ENCODE measurements at regions not wholly inside any gene's neighbourhood (a gene's known extent, or its start where the extent isn't known, plus 50 kb on each side); places are given as distances from the start of the nearest gene placed in this dataset.

DNA sequence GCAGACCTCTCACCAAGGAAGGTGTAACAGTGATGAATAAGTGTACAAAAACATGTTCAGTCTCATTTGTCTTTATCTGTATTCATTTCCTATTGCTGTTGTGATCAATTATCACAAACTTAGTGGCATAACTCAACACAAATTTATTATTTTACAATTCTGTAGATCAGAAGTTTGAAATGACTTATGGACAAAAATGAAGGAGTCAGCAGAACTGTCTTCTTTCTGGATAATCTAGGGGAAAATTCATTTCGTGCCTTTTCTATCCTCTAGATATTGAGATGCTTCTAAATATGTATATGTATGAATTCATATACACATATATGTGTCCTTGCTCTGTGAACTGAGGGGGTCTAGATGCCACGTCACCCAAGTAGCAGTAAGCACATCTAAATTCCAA lies 663.1 kb upstream of the MARCKS start (continued):
- TF ChIP-seq, protein P1, sequence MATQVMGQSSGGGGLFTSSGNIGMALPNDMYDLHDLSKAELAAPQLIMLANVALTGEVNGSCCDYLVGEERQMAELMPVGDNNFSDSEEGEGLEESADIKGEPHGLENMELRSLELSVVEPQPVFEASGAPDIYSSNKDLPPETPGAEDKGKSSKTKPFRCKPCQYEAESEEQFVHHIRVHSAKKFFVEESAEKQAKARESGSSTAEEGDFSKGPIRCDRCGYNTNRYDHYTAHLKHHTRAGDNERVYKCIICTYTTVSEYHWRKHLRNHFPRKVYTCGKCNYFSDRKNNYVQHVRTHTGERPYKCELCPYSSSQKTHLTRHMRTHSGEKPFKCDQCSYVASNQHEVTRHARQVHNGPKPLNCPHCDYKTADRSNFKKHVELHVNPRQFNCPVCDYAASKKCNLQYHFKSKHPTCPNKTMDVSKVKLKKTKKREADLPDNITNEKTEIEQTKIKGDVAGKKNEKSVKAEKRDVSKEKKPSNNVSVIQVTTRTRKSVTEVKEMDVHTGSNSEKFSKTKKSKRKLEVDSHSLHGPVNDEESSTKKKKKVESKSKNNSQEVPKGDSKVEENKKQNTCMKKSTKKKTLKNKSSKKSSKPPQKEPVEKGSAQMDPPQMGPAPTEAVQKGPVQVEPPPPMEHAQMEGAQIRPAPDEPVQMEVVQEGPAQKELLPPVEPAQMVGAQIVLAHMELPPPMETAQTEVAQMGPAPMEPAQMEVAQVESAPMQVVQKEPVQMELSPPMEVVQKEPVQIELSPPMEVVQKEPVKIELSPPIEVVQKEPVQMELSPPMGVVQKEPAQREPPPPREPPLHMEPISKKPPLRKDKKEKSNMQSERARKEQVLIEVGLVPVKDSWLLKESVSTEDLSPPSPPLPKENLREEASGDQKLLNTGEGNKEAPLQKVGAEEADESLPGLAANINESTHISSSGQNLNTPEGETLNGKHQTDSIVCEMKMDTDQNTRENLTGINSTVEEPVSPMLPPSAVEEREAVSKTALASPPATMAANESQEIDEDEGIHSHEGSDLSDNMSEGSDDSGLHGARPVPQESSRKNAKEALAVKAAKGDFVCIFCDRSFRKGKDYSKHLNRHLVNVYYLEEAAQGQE (IDR thresholded peaks at IDR 0.05; ENCODE audit: unreplicated experiment): no peak

DNA sequence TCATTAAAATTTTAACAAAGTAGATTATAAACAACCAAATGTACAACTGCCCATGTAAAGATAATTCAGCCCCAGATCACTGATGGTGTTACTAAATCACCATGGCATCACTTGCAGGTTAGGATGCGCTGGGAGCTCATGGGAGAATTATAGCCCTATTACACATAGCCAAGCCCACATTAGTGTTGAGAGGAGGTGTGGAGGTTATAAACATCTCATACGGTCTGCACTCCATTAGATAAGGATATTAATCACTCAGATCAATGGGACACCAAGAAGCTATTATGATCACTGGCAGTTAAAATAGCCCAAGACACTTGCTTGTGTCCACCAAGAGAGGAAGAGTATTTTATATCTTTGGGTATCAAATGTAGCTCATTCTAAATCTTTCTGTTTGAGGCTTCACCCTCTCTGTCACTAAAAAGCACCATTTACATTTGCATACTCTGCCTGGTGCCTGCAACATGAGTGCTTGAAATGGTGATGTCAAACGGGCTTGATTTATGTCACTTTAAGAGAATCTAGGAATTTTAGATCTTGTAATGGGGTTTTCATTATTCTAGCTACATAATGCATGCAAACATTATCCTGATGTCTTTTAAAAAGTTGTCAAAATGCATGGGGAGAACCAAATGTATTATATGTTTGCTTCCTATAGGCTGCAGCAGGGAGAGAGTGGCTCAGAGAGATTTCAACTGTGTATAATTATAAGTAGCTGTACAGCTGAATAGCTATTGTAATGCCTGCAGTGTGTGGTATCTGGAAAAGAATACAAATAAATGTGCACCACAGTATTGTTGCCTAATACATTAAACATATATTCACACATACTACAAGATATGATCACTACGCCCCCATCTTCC lies 654.1 kb upstream of the MARCKS start:
- H2AFZ ChIP-seq: no peak overlapping the region
- no peaks in the 10 kb centered on the region for H3K79me2 ChIP-seq (replicated peaks; ENCODE audit: insufficient read depth)
- H3F3A ChIP-seq (replicated peaks; ENCODE audit: low read depth): no peaks in the 10 kb centered on the region
- no peak for DNase-seq (ENCODE audit: low spot score)
- no peaks in the 10 kb centered on the region; the same call in 2 of the 3 replicates for H3K9me3 Mint-ChIP-seq
- H3K4me2 ChIP-seq: no peak overlapping the region
- H3K4me1 Mint-ChIP-seq: no peaks in the 10 kb centered on the region
- H3K9me2 ChIP-seq (ENCODE audit: insufficient read depth): peaks cover 16% of the 10 kb centered on the region; the same call in 1 of the 2 replicates
- no peaks in the 10 kb centered on the region for H3K27me3 Mint-ChIP-seq (ENCODE audit: insufficient read depth, low read depth, poor library complexity)
- no peak overlapping the region for H3K27ac Mint-ChIP-seq
- H3K4me1 ChIP-seq (ENCODE audit: insufficient read depth): no peaks in the 10 kb centered on the region
- ATAC-seq: no peak
- no peaks in the 10 kb centered on the region for H3K36me3 ChIP-seq (ENCODE audit: insufficient read depth)
- H3K27me3 ChIP-seq (ENCODE audit: insufficient read depth): no peaks in the 10 kb centered on the region
- no peaks in the 10 kb centered on the region for H3K36me3 Mint-ChIP-seq (ENCODE audit: low read depth)
- no peak overlapping the region for H3K4me3 Mint-ChIP-seq
- H3K4me3 ChIP-seq: no peak overlapping the region
- no peak overlapping the region for H3K27ac ChIP-seq (ENCODE audit: low read depth)
- H4K20me1 ChIP-seq (replicated peaks; ENCODE audit: insufficient read depth): no peaks in the 10 kb centered on the region
- TF ChIP-seq STAT1 (IDR thresholded peaks at IDR 0.05; ENCODE audit: unreplicated experiment) (no peak), EZH2phosphoT487 (IDR thresholded peaks at IDR 0.05; ENCODE audit: unreplicated experiment) (no peak), ZNF331 (CRISPR knock-in tag; IDR thresholded peaks at IDR 0.05; ENCODE audit: low read depth) (no peak), POLR2AphosphoS5 (IDR thresholded peaks at IDR 0.05; ENCODE audit: low read depth) (no peak), ZNF114 (CRISPR knock-in tag; IDR thresholded peaks at IDR 0.05) (no peak), JUNB (IDR thresholded peaks at IDR 0.05; ENCODE audit: unreplicated experiment) (no peak)
- TF ChIP-seq, protein P2, sequence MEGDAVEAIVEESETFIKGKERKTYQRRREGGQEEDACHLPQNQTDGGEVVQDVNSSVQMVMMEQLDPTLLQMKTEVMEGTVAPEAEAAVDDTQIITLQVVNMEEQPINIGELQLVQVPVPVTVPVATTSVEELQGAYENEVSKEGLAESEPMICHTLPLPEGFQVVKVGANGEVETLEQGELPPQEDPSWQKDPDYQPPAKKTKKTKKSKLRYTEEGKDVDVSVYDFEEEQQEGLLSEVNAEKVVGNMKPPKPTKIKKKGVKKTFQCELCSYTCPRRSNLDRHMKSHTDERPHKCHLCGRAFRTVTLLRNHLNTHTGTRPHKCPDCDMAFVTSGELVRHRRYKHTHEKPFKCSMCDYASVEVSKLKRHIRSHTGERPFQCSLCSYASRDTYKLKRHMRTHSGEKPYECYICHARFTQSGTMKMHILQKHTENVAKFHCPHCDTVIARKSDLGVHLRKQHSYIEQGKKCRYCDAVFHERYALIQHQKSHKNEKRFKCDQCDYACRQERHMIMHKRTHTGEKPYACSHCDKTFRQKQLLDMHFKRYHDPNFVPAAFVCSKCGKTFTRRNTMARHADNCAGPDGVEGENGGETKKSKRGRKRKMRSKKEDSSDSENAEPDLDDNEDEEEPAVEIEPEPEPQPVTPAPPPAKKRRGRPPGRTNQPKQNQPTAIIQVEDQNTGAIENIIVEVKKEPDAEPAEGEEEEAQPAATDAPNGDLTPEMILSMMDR (conservative IDR thresholded peaks at IDR 0.05; ENCODE audit: low read depth in 2 of 2): no peak
- TF ChIP-seq, protein P3, sequence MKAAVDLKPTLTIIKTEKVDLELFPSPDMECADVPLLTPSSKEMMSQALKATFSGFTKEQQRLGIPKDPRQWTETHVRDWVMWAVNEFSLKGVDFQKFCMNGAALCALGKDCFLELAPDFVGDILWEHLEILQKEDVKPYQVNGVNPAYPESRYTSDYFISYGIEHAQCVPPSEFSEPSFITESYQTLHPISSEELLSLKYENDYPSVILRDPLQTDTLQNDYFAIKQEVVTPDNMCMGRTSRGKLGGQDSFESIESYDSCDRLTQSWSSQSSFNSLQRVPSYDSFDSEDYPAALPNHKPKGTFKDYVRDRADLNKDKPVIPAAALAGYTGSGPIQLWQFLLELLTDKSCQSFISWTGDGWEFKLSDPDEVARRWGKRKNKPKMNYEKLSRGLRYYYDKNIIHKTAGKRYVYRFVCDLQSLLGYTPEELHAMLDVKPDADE (IDR thresholded peaks at IDR 0.05): no peak
- TF ChIP-seq, protein P4, sequence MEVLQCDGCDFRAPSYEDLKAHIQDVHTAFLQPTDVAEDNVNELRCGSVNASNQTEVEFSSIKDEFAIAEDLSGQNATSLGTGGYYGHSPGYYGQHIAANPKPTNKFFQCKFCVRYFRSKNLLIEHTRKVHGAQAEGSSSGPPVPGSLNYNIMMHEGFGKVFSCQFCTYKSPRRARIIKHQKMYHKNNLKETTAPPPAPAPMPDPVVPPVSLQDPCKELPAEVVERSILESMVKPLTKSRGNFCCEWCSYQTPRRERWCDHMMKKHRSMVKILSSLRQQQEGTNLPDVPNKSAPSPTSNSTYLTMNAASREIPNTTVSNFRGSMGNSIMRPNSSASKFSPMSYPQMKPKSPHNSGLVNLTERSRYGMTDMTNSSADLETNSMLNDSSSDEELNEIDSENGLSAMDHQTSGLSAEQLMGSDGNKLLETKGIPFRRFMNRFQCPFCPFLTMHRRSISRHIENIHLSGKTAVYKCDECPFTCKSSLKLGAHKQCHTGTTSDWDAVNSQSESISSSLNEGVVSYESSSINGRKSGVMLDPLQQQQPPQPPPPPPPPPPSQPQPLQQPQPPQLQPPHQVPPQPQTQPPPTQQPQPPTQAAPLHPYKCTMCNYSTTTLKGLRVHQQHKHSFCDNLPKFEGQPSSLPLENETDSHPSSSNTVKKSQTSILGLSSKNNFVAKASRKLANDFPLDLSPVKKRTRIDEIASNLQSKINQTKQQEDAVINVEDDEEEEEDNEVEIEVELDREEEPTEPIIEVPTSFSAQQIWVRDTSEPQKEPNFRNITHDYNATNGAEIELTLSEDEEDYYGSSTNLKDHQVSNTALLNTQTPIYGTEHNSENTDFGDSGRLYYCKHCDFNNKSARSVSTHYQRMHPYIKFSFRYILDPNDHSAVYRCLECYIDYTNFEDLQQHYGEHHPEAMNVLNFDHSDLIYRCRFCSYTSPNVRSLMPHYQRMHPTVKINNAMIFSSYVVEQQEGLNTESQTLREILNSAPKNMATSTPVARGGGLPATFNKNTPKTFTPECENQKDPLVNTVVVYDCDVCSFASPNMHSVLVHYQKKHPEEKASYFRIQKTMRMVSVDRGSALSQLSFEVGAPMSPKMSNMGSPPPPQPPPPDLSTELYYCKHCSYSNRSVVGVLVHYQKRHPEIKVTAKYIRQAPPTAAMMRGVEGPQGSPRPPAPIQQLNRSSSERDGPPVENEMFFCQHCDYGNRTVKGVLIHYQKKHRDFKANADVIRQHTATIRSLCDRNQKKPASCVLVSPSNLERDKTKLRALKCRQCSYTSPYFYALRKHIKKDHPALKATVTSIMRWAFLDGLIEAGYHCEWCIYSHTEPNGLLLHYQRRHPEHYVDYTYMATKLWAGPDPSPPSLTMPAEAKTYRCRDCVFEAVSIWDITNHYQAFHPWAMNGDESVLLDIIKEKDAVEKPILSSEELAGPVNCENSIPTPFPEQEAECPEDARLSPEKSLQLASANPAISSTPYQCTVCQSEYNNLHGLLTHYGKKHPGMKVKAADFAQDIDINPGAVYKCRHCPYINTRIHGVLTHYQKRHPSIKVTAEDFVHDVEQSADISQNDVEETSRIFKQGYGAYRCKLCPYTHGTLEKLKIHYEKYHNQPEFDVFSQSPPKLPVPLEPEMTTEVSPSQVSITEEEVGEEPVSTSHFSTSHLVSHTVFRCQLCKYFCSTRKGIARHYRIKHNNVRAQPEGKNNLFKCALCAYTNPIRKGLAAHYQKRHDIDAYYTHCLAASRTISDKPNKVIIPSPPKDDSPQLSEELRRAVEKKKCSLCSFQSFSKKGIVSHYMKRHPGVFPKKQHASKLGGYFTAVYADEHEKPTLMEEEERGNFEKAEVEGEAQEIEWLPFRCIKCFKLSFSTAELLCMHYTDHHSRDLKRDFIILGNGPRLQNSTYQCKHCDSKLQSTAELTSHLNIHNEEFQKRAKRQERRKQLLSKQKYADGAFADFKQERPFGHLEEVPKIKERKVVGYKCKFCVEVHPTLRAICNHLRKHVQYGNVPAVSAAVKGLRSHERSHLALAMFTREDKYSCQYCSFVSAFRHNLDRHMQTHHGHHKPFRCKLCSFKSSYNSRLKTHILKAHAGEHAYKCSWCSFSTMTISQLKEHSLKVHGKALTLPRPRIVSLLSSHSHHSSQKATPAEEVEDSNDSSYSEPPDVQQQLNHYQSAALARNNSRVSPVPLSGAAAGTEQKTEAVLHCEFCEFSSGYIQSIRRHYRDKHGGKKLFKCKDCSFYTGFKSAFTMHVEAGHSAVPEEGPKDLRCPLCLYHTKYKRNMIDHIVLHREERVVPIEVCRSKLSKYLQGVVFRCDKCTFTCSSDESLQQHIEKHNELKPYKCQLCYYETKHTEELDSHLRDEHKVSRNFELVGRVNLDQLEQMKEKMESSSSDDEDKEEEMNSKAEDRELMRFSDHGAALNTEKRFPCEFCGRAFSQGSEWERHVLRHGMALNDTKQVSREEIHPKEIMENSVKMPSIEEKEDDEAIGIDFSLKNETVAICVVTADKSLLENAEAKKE (CRISPR knock-in tag; IDR thresholded peaks at IDR 0.05): no peak
